DOHH2 (cell line): ENCODE measurements at regions not wholly inside any gene's neighbourhood (a gene's known extent, or its start where the extent isn't known, plus 50 kb on each side); places are given as distances from the start of the nearest gene placed in this dataset.

Experiments used
- H3F3A ChIP-seq: fragments of 200-600 bp; sonication (generic), shearing (Covaris generic); 2 replicates; pipeline ENCODE4 v1.6.0; 2016; ENCODE audit warnings: antibody characterized with exemption, mild to moderate bottlenecking; ENCODE audit not compliant: control insufficient read depth, insufficient read depth
- H3K27ac ChIP-seq: fragments of 200-600 bp; sonication (generic); 2 replicates; pipeline ENCODE4 v1.5.1; 2014; ENCODE audit warnings: low read depth, mild to moderate bottlenecking, low read length, moderate library complexity
- H3K27me3 ChIP-seq: fragments of 200-600 bp; sonication (generic); 2 replicates; pipeline ENCODE4 v1.6.1; 2014; ENCODE audit warnings: mild to moderate bottlenecking, low read length, mixed read lengths; ENCODE audit not compliant: control insufficient read depth
- H3K36me3 ChIP-seq: fragments of 200-600 bp; sonication (generic); 2 replicates; pipeline ENCODE4 v1.6.1; 2014; ENCODE audit warnings: mild to moderate bottlenecking, low read length, moderate library complexity, mixed read lengths; ENCODE audit not compliant: control insufficient read depth
- H3K4me1 ChIP-seq: fragments of 200-600 bp; sonication (generic); 2 replicates; pipeline ENCODE4 v1.6.1; 2014; ENCODE audit warnings: mild to moderate bottlenecking, low read length, mixed read lengths; ENCODE audit not compliant: control insufficient read depth
- H3K4me2 ChIP-seq: fragments of 200-600 bp; sonication (generic); 2 replicates; pipeline ENCODE4 v1.6.0; 2014; ENCODE audit warnings: mild to moderate bottlenecking, low read length, moderate library complexity
- H3K4me3 ChIP-seq: fragments of 200-600 bp; sonication (generic); 2 replicates; pipeline ENCODE4 v1.5.1; 2014; ENCODE audit warnings: mild to moderate bottlenecking, low read length, mixed read lengths
- H3K79me2 ChIP-seq: fragments of 200-600 bp; sonication (generic); 2 replicates; pipeline ENCODE4 v1.6.1; 2014; ENCODE audit warnings: mild to moderate bottlenecking, low read length, mixed read lengths; ENCODE audit not compliant: control insufficient read depth
- H3K9me2 ChIP-seq: fragments of 200-600 bp; sonication (generic); replicated peaks from 2 replicates; pipeline ENCODE4 v1.6.1; 2014; ENCODE audit warnings: mild to moderate bottlenecking, low read length, mixed read lengths; ENCODE audit not compliant: control insufficient read depth
- H3K9me3 ChIP-seq: fragments of 200-600 bp; sonication (generic); 2 replicates; pipeline ENCODE4 v1.6.1; 2014; ENCODE audit warnings: antibody characterized with exemption, low read length, mixed read lengths; ENCODE audit not compliant: control insufficient read depth, insufficient read depth
- H4K20me1 ChIP-seq: fragments of 200-600 bp; sonication (generic); 2 replicates; pipeline ENCODE4 v1.6.0; 2014; ENCODE audit warnings: low read depth, mild to moderate bottlenecking, antibody characterized with exemption, low read length, moderate library complexity; ENCODE audit not compliant: control insufficient read depth, insufficient read depth
- EZH2phosphoT487 ChIP-seq: fragments of 200-600 bp; sonication (generic); IDR thresholded peaks from 2 replicates; pipeline ENCODE4 v1.6.1; 2017; ENCODE audit warnings: borderline replicate concordance, mild to moderate bottlenecking, antibody characterized with exemption, low read length, moderate library complexity, mixed read lengths
- TF ChIP-seq, protein P1 (sequence below): fragments of 200-600 bp; sonication (generic); IDR thresholded peaks from one replicate; pipeline ENCODE4 v1.5.1; 2014; ENCODE audit warnings: antibody characterized with exemption, mild to moderate bottlenecking, low read depth, low read length; ENCODE audit not compliant: poor library complexity, severe bottlenecking

DNA sequence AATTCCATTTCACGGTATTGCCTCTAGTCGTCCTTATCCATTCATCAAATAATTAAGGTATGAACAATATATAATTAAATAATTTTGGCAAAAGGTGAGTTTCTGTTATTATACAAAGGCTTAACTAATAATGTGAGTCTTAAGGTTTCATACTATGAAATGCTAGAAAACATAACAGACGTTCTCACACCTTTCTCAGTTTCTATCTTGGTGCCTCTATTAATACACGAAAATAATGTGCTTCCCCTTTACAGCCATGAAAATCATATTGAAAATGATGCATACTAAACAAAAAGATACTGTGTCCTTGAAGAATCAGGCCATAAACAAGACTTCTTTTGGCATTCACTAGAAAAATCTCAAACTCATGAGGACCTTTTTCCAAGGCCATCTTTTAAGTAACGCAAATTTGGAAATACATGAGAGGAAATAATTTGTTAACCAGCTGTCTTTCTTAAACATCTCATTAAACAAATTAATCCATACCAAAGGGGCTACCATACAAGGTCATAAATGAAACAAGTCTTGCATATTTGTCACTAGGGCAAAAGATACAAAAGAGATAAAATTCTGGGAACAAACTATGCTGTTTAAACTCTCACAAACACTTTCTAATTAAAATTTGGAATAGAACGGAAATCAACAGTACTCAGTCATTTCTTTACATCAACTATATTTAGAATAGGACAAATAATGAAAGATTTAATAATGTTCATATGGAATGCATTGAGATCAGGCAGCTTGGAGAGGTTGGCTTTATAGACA is 53.9 kb upstream of the CAV2 start:
- Histone ChIP-seq H3K9me3 (no peaks in the 10 kb centered on the region), H3K4me3 (no peak overlapping the region), H3K36me3 (no peaks in the 10 kb centered on the region), H3F3A (no peaks in the 10 kb centered on the region), H4K20me1 (no peaks in the 10 kb centered on the region), H3K27ac (no peak overlapping the region), H3K79me2 (no peaks in the 10 kb centered on the region), H3K9me2 (no peaks in the 10 kb centered on the region), H3K4me2 (no peak overlapping the region), H3K27me3 (no peaks in the 10 kb centered on the region), H3K4me1 (no peaks in the 10 kb centered on the region)
- TF ChIP-seq, protein P1, sequence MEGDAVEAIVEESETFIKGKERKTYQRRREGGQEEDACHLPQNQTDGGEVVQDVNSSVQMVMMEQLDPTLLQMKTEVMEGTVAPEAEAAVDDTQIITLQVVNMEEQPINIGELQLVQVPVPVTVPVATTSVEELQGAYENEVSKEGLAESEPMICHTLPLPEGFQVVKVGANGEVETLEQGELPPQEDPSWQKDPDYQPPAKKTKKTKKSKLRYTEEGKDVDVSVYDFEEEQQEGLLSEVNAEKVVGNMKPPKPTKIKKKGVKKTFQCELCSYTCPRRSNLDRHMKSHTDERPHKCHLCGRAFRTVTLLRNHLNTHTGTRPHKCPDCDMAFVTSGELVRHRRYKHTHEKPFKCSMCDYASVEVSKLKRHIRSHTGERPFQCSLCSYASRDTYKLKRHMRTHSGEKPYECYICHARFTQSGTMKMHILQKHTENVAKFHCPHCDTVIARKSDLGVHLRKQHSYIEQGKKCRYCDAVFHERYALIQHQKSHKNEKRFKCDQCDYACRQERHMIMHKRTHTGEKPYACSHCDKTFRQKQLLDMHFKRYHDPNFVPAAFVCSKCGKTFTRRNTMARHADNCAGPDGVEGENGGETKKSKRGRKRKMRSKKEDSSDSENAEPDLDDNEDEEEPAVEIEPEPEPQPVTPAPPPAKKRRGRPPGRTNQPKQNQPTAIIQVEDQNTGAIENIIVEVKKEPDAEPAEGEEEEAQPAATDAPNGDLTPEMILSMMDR = no peak
- no peak for TF ChIP-seq EZH2phosphoT487

DNA sequence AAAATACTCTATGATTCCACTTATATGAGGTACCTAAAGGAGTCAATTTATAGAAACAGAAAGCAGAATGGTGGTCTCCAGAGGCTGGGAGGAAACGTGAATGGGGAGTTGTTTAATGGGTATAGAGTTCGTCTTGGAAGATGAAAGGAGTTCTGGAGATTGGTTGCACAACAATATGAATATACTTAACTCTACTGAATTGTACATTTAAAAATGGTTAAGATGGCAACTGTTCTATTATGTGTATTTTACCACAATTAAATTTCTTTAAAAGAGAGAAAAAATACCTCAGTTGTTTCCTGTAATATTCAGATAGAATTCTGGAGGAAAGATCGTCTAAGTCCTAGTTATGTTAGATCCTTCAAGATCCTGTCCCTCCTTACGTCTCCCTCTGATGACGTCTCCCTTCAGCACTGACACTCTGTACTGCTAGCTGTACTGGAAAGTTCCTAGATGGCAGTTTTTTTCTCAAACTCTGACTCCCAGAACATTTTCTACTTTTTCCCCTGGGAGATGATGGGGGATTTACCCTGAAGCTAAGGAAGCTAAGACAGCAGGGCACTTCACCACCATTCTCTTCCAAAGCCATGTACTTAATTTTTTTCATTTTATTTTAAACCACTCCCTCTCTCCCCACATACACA is 53.2 kb upstream of the CAV2 start:
- Histone ChIP-seq H4K20me1 (no peaks in the 10 kb centered on the region), H3K79me2 (no peaks in the 10 kb centered on the region), H3K36me3 (no peaks in the 10 kb centered on the region), H3K9me3 (no peaks in the 10 kb centered on the region), H3K4me3 (no peak overlapping the region), H3K9me2 (no peaks in the 10 kb centered on the region), H3F3A (no peaks in the 10 kb centered on the region), H3K4me1 (no peaks in the 10 kb centered on the region), H3K4me2 (no peak overlapping the region), H3K27me3 (no peaks in the 10 kb centered on the region), H3K27ac (no peak overlapping the region)
- no peak for TF ChIP-seq EZH2phosphoT487
- TF ChIP-seq, protein P1 = no peak

DNA sequence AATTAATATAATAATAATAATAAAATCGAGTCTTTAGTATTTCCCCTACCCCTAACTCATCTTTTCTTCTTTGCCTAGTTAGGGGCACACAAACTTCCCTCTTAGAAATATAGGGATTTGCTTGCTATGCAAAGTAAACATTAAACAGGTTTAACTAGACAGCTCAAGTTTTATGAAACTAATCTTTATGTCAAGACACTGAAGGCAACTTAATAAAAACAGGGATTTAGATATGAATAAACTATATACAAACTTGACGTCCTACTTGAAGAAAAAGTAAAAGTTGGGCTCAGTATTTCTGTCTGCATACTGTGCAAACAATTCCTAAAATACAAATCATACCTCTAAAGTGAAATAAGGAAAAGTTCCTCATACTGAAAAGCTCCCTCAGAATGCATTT is 52.1 kb upstream of the CAV2 start:
- Histone ChIP-seq H3F3A (no peaks in the 10 kb centered on the region), H3K9me3 (no peaks in the 10 kb centered on the region), H3K36me3 (no peaks in the 10 kb centered on the region), H3K4me1 (no peaks in the 10 kb centered on the region), H4K20me1 (no peaks in the 10 kb centered on the region), H3K9me2 (no peaks in the 10 kb centered on the region), H3K79me2 (no peaks in the 10 kb centered on the region), H3K27ac (no peak overlapping the region), H3K4me3 (no peak overlapping the region), H3K4me2 (no peak overlapping the region), H3K27me3 (no peaks in the 10 kb centered on the region)
- TF ChIP-seq EZH2phosphoT487 = no peak
- TF ChIP-seq, protein P1 = no peak
